AG04450 (cell line): ENCODE measurements at regions not wholly inside any gene's neighbourhood (a gene's known extent, or its start where the extent isn't known, plus 50 kb on each side); places are given as distances from the start of the nearest gene placed in this dataset.

Source experiments
- CTCF ChIA-PET: fragments of 300-600, 350-600 bp; formaldehyde crosslinking; extraction: SDS; loops from one replicate; lab custom pipeline; 2022; ENCODE audit warnings: antibody characterized with exemption, inconsistent platforms; lab: Charles Lee
- POLR2A ChIA-PET: fragments of 350-600 bp; formaldehyde crosslinking; extraction: SDS; loops from one replicate; lab custom pipeline; 2021; ENCODE audit warnings: antibody characterized with exemption, inconsistent platforms; lab: Yijun Ruan, JAX
- DNase-seq: peaks from one replicate; pipeline ENCODE4 v3.0.0-alpha.2; 2011; ENCODE audit warnings: low read depth, low spot score
- H3K27ac ChIP-seq: one replicate; pipeline ENCODE4 v1.5.1; 2012; ENCODE audit warnings: low read depth, low read length, control low read depth
- H3K27me3 ChIP-seq: one replicate; pipeline ENCODE4 v1.6.0; 2012; ENCODE audit warnings: low read length; ENCODE audit not compliant: control insufficient read depth, insufficient read depth
- H3K4me3 ChIP-seq: 2 replicates; pipeline ENCODE4 v1.5.1; 2011; ENCODE audit warnings: mild to moderate bottlenecking, low read depth, low read length, control low read depth
- H3K9me3 ChIP-seq: 2 replicates; pipeline ENCODE4 v1.5.1; 2012; ENCODE audit warnings: low read length; ENCODE audit not compliant: control insufficient read depth, insufficient read depth
- CTCF ChIP-seq: IDR thresholded peaks from 2 replicates; pipeline ENCODE4 v1.5.1; 2011; ENCODE audit warnings: low read depth, low read length, control low read depth, inconsistent platforms

- ChIA-PET CTCF (no interaction called here), POLR2A (interaction anchor here (0.7 kb wide), 1 partner anchor 146 kb away, joined by 3 read pairs; no protein-coding TSS in a partner anchor)
- H3K9me3 ChIP-seq, result no peaks in the 10 kb centered on the region
- H3K27ac ChIP-seq, result no peak overlapping the region
- H3K27me3 ChIP-seq, result no peaks in the 10 kb centered on the region
- H3K4me3 ChIP-seq, result no peak overlapping the region
- DNase-seq, result peak; percentile 72
- TF ChIP-seq CTCF, result no peak
Observed at GRCh38 chr11:103842795-103843194, 193.6 kb upstream of the DDI1 start.

- Histone ChIP-seq H3K27me3 (no peaks in the 10 kb centered on the region), H3K4me3 (no peak overlapping the region), H3K9me3 (no peaks in the 10 kb centered on the region), H3K27ac (no peak overlapping the region)
- TF ChIP-seq CTCF, result no peak
- DNase-seq, result no peak
- ChIA-PET POLR2A (no interaction called here), CTCF (no interaction called here)
Observed at GRCh38 chr11:103844327-103845215, 191.9 kb upstream of the DDI1 start.

GRCh38 chr11:103845331-103845730 is 191.1 kb upstream of the DDI1 start:
- ChIA-PET CTCF (no interaction called here), POLR2A (no interaction called here)
- Histone ChIP-seq H3K27ac (no peak overlapping the region), H3K4me3 (no peak overlapping the region), H3K27me3 (no peaks in the 10 kb centered on the region), H3K9me3 (no peaks in the 10 kb centered on the region)
- TF ChIP-seq CTCF, result no peak
- DNase-seq, result no peak

- DNase-seq, result no peak
- ChIA-PET POLR2A (no interaction called here), CTCF (no interaction called here)
- Histone ChIP-seq H3K27ac (no peak overlapping the region), H3K9me3 (no peaks in the 10 kb centered on the region), H3K4me3 (no peak overlapping the region), H3K27me3 (no peaks in the 10 kb centered on the region)
- TF ChIP-seq CTCF, result no peak
Observed at GRCh38 chr11:103848686-103849085, 187.8 kb upstream of the DDI1 start.

- Histone ChIP-seq H3K4me3 (no peak overlapping the region), H3K27ac (no peak overlapping the region), H3K9me3 (no peaks in the 10 kb centered on the region), H3K27me3 (no peaks in the 10 kb centered on the region)
- POLR2A ChIA-PET, result no interaction called here
- CTCF ChIA-PET, result interaction anchor here (0.5 kb wide), 1 partner anchor 11 kb away, joined by 3 read pairs; no protein-coding TSS in a partner anchor
- no peak for TF ChIP-seq CTCF
- no peak for DNase-seq
Observed at GRCh38 chr11:103849366-103849765, 187.1 kb upstream of the DDI1 start.
